Heart left ventricle (tissue), 16 donors: ENCODE measurements at regions not wholly inside any gene's neighbourhood (a gene's known extent, or its start where the extent isn't known, plus 50 kb on each side); places are given as distances from the start of the nearest gene placed in this dataset.

Experiments used
- ATAC-seq, 4 donors: fragments of 200-7000 bp; cut with Tn5 transposase; one replicate each; pipeline ENCODE4 v1.9.1; 2020 to 2022; ENCODE audit warnings: moderate library complexity in 4 of 4, mild to moderate bottlenecking in 3 of 4, moderate number of reproducible peaks in 1 of 4
- DNase-seq, 5 donors: peaks; one replicate each; pipeline ENCODE4 v3.0.0-alpha.2; 2020
- H3K27ac ChIP-seq, 12 donors: fragments of 200-600 bp; sonication (generic) in 4 of 12; one replicate each; pipeline versions ENCODE4 v1.5.0 to v1.8.0; 2016 to 2022; ENCODE audit warnings: mild to moderate bottlenecking in 2 of 12
- H3K27me3 ChIP-seq, 9 donors: fragments of 200-600 bp; sonication (generic) in 2 of 9; one replicate each; pipeline versions ENCODE4 v1.5.1 to v1.8.0; 2016 to 2022; ENCODE audit warnings: mild to moderate bottlenecking in 3 of 9
- H3K36me3 ChIP-seq, 9 donors: fragments of 200-600 bp; sonication (generic) in 2 of 9; one replicate each; pipeline versions ENCODE4 v1.5.0 to v1.8.0; 2018 to 2022; ENCODE audit warnings: mild to moderate bottlenecking in 2 of 9
- H3K4me1 ChIP-seq, 12 donors: fragments of 200-600 bp; sonication (generic) in 4 of 12; one replicate each; pipeline versions ENCODE4 v1.5.0 to v1.8.0; 2016 to 2022; ENCODE audit warnings: mild to moderate bottlenecking in 3 of 12
- H3K4me3 ChIP-seq, 12 donors: fragments of 200-600 bp; sonication (generic) in 4 of 12; one replicate each; pipeline versions ENCODE4 v1.5.0 to v1.8.0; 2017 to 2022; ENCODE audit warnings: mild to moderate bottlenecking in 9 of 12, moderate library complexity in 4 of 12
- H3K9me3 ChIP-seq, 12 donors: fragments of 200-600 bp; sonication (generic) in 4 of 12; one replicate each; pipeline versions ENCODE4 v1.5.0 to v1.8.0; 2016 to 2022; ENCODE audit warnings: mild to moderate bottlenecking in 1 of 12
- CTCF ChIP-seq, 12 donors: fragments of 200-600 bp; sonication (generic) in 4 of 12; IDR thresholded peaks; one replicate each; pipeline versions ENCODE4 v1.5.0 to v1.8.0; 2018 to 2022; ENCODE audit warnings: antibody characterized with exemption in 12 of 12, mild to moderate bottlenecking in 5 of 12
- POLR2A ChIP-seq, 2 donors: fragments of 450-650 bp; IDR thresholded peaks; one replicate each; pipeline ENCODE4 v1.6.1; 2017; ENCODE audit warnings: antibody characterized with exemption in 2 of 2, mild to moderate bottlenecking in 2 of 2, moderate library complexity in 2 of 2
- WGBS, 4 donors: extraction: QIAGEN DNeasy Blood & Tissue Kit in 2 of 4; methylation state at CpG; one replicate each; pipeline versions ENCODE4 v1.1.5 to v1.1.7; 2013 to 2018; 5-methylcytosine and 5-hydroxymethylcytosine counted together
- intact Hi-C, 10 donors: fragments of 100-400 bp; cut with DNase I; formaldehyde crosslinking; loops; one replicate each; pipeline versions ENCODE4 v1.11.1 to v1.14.2; 2022
- donor health status: ischemic (EF 13 %, LVEDD 7.1; RV severe dilation, severe dysfunction).
- donor health status: healthy with polysubstance abuse.
- donor health status: DM: no; HTN: yes; CAD: no.
- donor health status: DM: no; HTN: no; CAD: no.
- donor health status: ischemic (EF 25% LVEDD 6.9; RV normal size, moderate dysfunction).
- donor health status: ischemic (EF 25% LVEDD 5.7; RV mildly dilated, moderate dysfunction).
- donor health status: healthy.
- donor health status: DM: yes; HTN: yes; CAD: no.
- donor health status: ischemic (EF 35%, LVEDD 5.7; RV mildly dilated, moderate dysfunction).
- donor health status: nonischemic (EF 11% LVEDD 7.7; RV severe dilation, severe dysfunction).
- donor health status: DM: yes; HTN: yes; CAD: no.
- donor health status: PGD.
- donor health status: ischemic (EF 29% LVEDD 5.4; RV normal size, mild dysfunction).
- donor health status: nonischemic (EF 23%, LVEDD 6.1; RV moderate dilation, normal function).

- peaks cover 0 to 3% (median 0%) of the 10 kb centered on the region in 12 donors for H3K9me3 ChIP-seq
- H3K27me3 ChIP-seq, result peaks cover 0 to 15% (median 0%) of the 10 kb centered on the region in 9 donors
- DNase-seq (no peak), ATAC-seq (no peak)
- H3K36me3 ChIP-seq, result no peaks in the 10 kb centered on the region
- intact Hi-C loops, result no loop called here
- no peak overlapping the region for H3K4me3 ChIP-seq
- TF ChIP-seq POLR2A (IDR thresholded peaks at IDR 0.05), result no peak
- no peak for TF ChIP-seq CTCF (IDR thresholded peaks at IDR 0.05)
- WGBS, 4 donors, result 93 to 95% (median 93%) methylated on average over 13 of the region's 13 CpGs
- no peak overlapping the region for H3K27ac ChIP-seq
- H3K4me1 ChIP-seq, result no peaks in the 10 kb centered on the region
These were observed 385.3 kb upstream of the IRX4 start for GRCh38 chr5:2267991-2268390.

DNA sequence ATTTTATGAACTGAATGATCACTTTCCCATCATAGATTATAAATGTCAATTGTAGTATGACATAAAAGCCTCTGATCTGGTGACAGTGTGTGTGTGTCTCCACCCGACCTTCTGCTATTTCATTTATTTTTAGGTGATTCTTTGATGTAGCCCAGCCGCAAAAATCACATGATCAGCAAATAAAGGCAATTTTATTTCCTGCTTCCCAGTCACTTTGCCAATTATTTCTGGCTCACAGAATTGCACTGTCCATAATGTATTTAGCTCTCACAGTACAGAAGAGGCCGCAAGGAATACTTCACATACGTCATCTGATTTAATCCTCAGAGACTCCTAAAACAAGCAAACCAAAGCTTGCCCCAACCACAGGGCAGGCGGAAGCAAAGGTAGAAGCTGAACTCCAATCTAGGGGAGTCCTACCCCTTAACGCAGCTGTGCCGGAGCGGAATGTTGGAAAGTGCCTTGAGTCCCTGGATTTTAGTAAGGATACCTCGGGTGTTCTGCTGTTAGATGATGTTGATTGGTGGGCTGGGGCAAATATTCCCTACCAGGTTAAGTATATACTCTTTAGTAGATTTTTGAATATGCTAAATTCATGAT, 384.0 kb upstream of the IRX4 start:
- Histone ChIP-seq H3K4me1 (no peaks in the 10 kb centered on the region), H3K27ac (no peak overlapping the region), H3K27me3 (peaks cover 0 to 15% (median 0%) of the 10 kb centered on the region in 9 donors), H3K9me3 (peaks cover 0 to 3% (median 0%) of the 10 kb centered on the region in 12 donors), H3K36me3 (no peaks in the 10 kb centered on the region), H3K4me3 (no peak overlapping the region)
- intact Hi-C loops, result no loop called here
- no peak for ATAC-seq
- TF ChIP-seq CTCF (IDR thresholded peaks at IDR 0.05) (no peak), POLR2A (IDR thresholded peaks at IDR 0.05) (no peak)
- DNase-seq, result no peak
- 74 to 76% (median 75%) methylated on average over 9 of the region's 9 CpGs for WGBS, 4 donors

GRCh38 chr5:2265341-2265740, 382.6 kb upstream of the IRX4 start:
- peaks cover 0 to 11% (median 0%) of the 10 kb centered on the region in 9 donors for H3K27me3 ChIP-seq
- WGBS, 4 donors, result 82 to 88% (median 85%) methylated on average over 11 of the region's 11 CpGs
- H3K36me3 ChIP-seq, result no peaks in the 10 kb centered on the region
- no peaks in the 10 kb centered on the region for H3K4me1 ChIP-seq
- no peak overlapping the region for H3K27ac ChIP-seq
- H3K9me3 ChIP-seq, result peaks cover 0 to 3% (median 0%) of the 10 kb centered on the region in 12 donors
- intact Hi-C loops, result no loop called here
- DNase-seq, result no peak
- ATAC-seq, result no peak
- no peak for TF ChIP-seq CTCF (IDR thresholded peaks at IDR 0.05)
- no peak for TF ChIP-seq POLR2A (IDR thresholded peaks at IDR 0.05)
- H3K4me3 ChIP-seq, result no peak overlapping the region

GRCh38 chr5:2263763-2264162, 381.0 kb upstream of the IRX4 start:
- no peak overlapping the region for H3K4me3 ChIP-seq
- ATAC-seq (no peak), DNase-seq (no peak)
- no peak for TF ChIP-seq CTCF (IDR thresholded peaks at IDR 0.05)
- no peak for TF ChIP-seq POLR2A (IDR thresholded peaks at IDR 0.05)
- intact Hi-C loops, result no loop called here
- H3K36me3 ChIP-seq, result no peaks in the 10 kb centered on the region
- WGBS, 4 donors, result 73 to 85% (median 78%) methylated on average over 12 of the region's 12 CpGs
- H3K27ac ChIP-seq, result no peak overlapping the region
- no peaks in the 10 kb centered on the region for H3K4me1 ChIP-seq
- peaks cover 0 to 5% (median 0%) of the 10 kb centered on the region in 9 donors for H3K27me3 ChIP-seq
- H3K9me3 ChIP-seq, result peaks cover 0 to 3% (median 0%) of the 10 kb centered on the region in 12 donors
